Endothelial cell of umbilical vein (primary cell): ENCODE measurements at regions not wholly inside any gene's neighbourhood (a gene's known extent, or its start where the extent isn't known, plus 50 kb on each side); places are given as distances from the start of the nearest gene placed in this dataset.

Source experiments
- BruUV-seq: library from RNA; stranded (reverse); fragments of 400-500 nt; replicated peaks from 2 replicates; lab custom pipeline; 2021; lab: Mats Ljungman, UMichigan
- CTCF ChIA-PET: fragments of 300-600, 350-600 bp; sonication (Branson Sonifier 250); formaldehyde crosslinking; loops from one replicate; lab custom pipeline; 2021; ENCODE audit warnings: antibody characterized with exemption, inconsistent platforms; lab: Charles Lee
- POLR2A ChIA-PET: fragments of 300-600, 350-600 bp; sonication (Branson Sonifier 250); formaldehyde crosslinking; loops from one replicate; lab custom pipeline; 2021; ENCODE audit warnings: antibody characterized with exemption, inconsistent platforms; lab: Charles Lee
- DNase-seq: peaks from one replicate; pipeline ENCODE4 v3.0.0-alpha.2; 2011; ENCODE audit warnings: low read depth, low spot score
- FAIRE-seq: peaks from 2 replicates; lab custom pipeline; 2011; peaks lifted over from hg19 to GRCh38; lab: Jason Lieb, UNC
- H2AFZ ChIP-seq: 2 replicates; pipeline ENCODE4 v1.6.0; 2012; ENCODE audit warnings: low read depth, low read length, control low read depth, inconsistent platforms
- H3K27ac ChIP-seq: 2 replicates; pipeline ENCODE4 v1.5.1; 2011; ENCODE audit warnings: low read depth, mild to moderate bottlenecking, control low read depth, low read length, moderate library complexity; ENCODE audit not compliant: insufficient read depth
- H3K27me3 ChIP-seq, 2 experiments: 2 replicates each; pipeline versions ENCODE4 v1.6.0 to v1.6.1; 2011; ENCODE audit warnings: low read length in 2 of 2, mixed read lengths in 1 of 2; ENCODE audit not compliant: control insufficient read depth in 2 of 2, insufficient read depth in 2 of 2
- H3K36me3 ChIP-seq, 2 experiments: 2 replicates in 1 of 2; 3 replicates in 1 of 2; pipeline ENCODE4 v1.5.1; 2011; ENCODE audit warnings: low read length in 2 of 2, mild to moderate bottlenecking in 1 of 2, moderate library complexity in 1 of 2; ENCODE audit not compliant: control insufficient read depth in 2 of 2, insufficient read depth in 2 of 2; ENCODE audit errors: extremely low read depth in 1 of 2
- H3K4me1 ChIP-seq: 3 replicates; pipeline ENCODE4 v1.5.1; 2011; ENCODE audit warnings: mild to moderate bottlenecking, low read length; ENCODE audit not compliant: control insufficient read depth, insufficient read depth; ENCODE audit errors: extremely low read depth
- H3K4me2 ChIP-seq: 2 replicates; pipeline ENCODE4 v1.6.1; 2011; ENCODE audit warnings: low read length, control low read depth, mixed read lengths; ENCODE audit not compliant: insufficient read depth
- H3K4me3 ChIP-seq, 3 experiments: fragments of 200-600 bp in 1 of 3; sonication (generic), shearing (Covaris generic) in 1 of 3; replicated peaks in 1 of 3; 2 replicates each; pipeline ENCODE4 v1.5.1; 2011 to 2016; ENCODE audit warnings: control low read depth in 3 of 3, low read length in 3 of 3, mild to moderate bottlenecking in 2 of 3, inconsistent platforms in 1 of 3, low read depth in 1 of 3, moderate library complexity in 1 of 3; ENCODE audit not compliant: insufficient read depth in 1 of 3
- H3K79me2 ChIP-seq: 2 replicates; pipeline ENCODE4 v1.6.0; 2012; ENCODE audit warnings: low read length, inconsistent platforms; ENCODE audit not compliant: control insufficient read depth, insufficient read depth
- H3K9ac ChIP-seq: replicated peaks from 2 replicates; pipeline ENCODE3; 2011; ENCODE audit warnings: low read length, control low read depth; ENCODE audit not compliant: insufficient read depth; ENCODE audit errors: extremely low read depth
- H3K9me1 ChIP-seq: replicated peaks from 3 replicates; pipeline ENCODE4 v1.6.0; 2011; ENCODE audit warnings: mild to moderate bottlenecking, low read length; ENCODE audit not compliant: control insufficient read depth, insufficient read depth; ENCODE audit errors: extremely low read depth
- H3K9me3 ChIP-seq: replicated peaks from 2 replicates; pipeline ENCODE4 v1.5.1; 2012; ENCODE audit warnings: low read length, inconsistent platforms; ENCODE audit not compliant: control insufficient read depth, insufficient read depth
- H4K20me1 ChIP-seq: replicated peaks from 2 replicates; pipeline ENCODE3; 2011; ENCODE audit warnings: mild to moderate bottlenecking, low read length; ENCODE audit not compliant: control insufficient read depth, insufficient read depth; ENCODE audit errors: extremely low read depth
- CTCF ChIP-seq, 2 donors: IDR thresholded peaks; 1 replicate in 1 of 2; 2 replicates in 1 of 2; pipeline ENCODE4 v1.5.1; 2011; ENCODE audit warnings: low read length in 2 of 2, mild to moderate bottlenecking in 2 of 2, moderate library complexity in 2 of 2, control low read depth in 1 of 2, inconsistent platforms in 1 of 2, low read depth in 1 of 2; ENCODE audit not compliant: insufficient read depth in 1 of 2; ENCODE audit errors: extremely low read depth in 1 of 2
- EZH2 ChIP-seq: IDR thresholded peaks from 2 replicates; pipeline ENCODE4 v1.6.1; 2012; ENCODE audit warnings: borderline replicate concordance, low read depth, mild to moderate bottlenecking, moderate library complexity, low read length, inconsistent platforms; ENCODE audit not compliant: severe bottlenecking
- FOS ChIP-seq: IDR thresholded peaks from 2 replicates; pipeline ENCODE4 v1.6.1; 2011; ENCODE audit warnings: mild to moderate bottlenecking, low read length, moderate library complexity, borderline replicate concordance; ENCODE audit not compliant: insufficient read depth
- GATA2 ChIP-seq: IDR thresholded peaks from 2 replicates; pipeline ENCODE4 v1.7.0; 2011; ENCODE audit warnings: low read depth, mild to moderate bottlenecking, moderate library complexity, mixed read lengths, low read length; ENCODE audit not compliant: insufficient read length, insufficient read depth
- JUN ChIP-seq: IDR thresholded peaks from 2 replicates; pipeline ENCODE4 v1.6.1; 2011; ENCODE audit warnings: borderline replicate concordance, low read depth; ENCODE audit not compliant: insufficient read length, insufficient read depth
- MAX ChIP-seq: IDR thresholded peaks from 2 replicates; pipeline ENCODE4 v1.6.1; 2011; ENCODE audit not compliant: insufficient read depth, insufficient read length
- MYC ChIP-seq: IDR thresholded peaks from one replicate; pipeline ENCODE4 v1.6.1; 2011; ENCODE audit warnings: mild to moderate bottlenecking, low read depth, low read length
- POLR2A ChIP-seq: IDR thresholded peaks from 2 replicates; pipeline ENCODE4 v1.6.1; 2012; ENCODE audit warnings: low read depth, mild to moderate bottlenecking, control low read depth, low read length
- POLR2AphosphoS5 ChIP-seq: IDR thresholded peaks from 2 replicates; pipeline ENCODE4 v1.6.1; 2012; ENCODE audit warnings: low read depth, mild to moderate bottlenecking, control low read depth, low read length, moderate library complexity; ENCODE audit not compliant: insufficient read depth
- dilution Hi-C: fragments of 300-500 bp; cut with MboI; formaldehyde crosslinking; loops from one replicate; pipeline ENCODE4 v1.15.0; 2019; ENCODE audit warnings: low sequenced_read_pairs; ENCODE audit not compliant: extremely low pct_ligation_motif_present
- intact Hi-C: fragments of 100-400 bp; cut with micrococcal nuclease; formaldehyde crosslinking; loops from one replicate; pipeline ENCODE4 v1.10.0; 2022

- no peaks in the 10 kb centered on the region for H3K9me3 ChIP-seq
- ChIA-PET POLR2A (interaction anchor here (1.5 kb wide), 1 partner anchor 25 kb away, joined by 6 read pairs; no protein-coding TSS in a partner anchor), CTCF (interaction anchor here (1.0 to 2.1 kb wide), 9 partner anchors 32 to 406 kb away, joined by 3 to 17 read pairs (median 4); no protein-coding TSS in a partner anchor)
- no peaks in the 10 kb centered on the region for H3K9me1 ChIP-seq
- no peak for TF ChIP-seq JUN
- TF ChIP-seq MYC, result no peak
- TF ChIP-seq POLR2AphosphoS5, result no peak
- no peak for TF ChIP-seq MAX
- TF ChIP-seq GATA2, result no peak
- no peak for TF ChIP-seq FOS
- no peak for TF ChIP-seq POLR2A
- TF ChIP-seq CTCF (IDR thresholded peaks at IDR 0.05; ENCODE audit: extremely low read depth in 1 of 2, insufficient read depth in 1 of 2, low read depth in 1 of 2, low read length in 2 of 2), result no peak
- TF ChIP-seq EZH2, result no peak
- H3K9ac ChIP-seq, result no peak overlapping the region
- FAIRE-seq (peak; percentile 44), DNase-seq (no peak)
- peak overlapping the region; percentile 30 for H2AFZ ChIP-seq
- no peaks in the 10 kb centered on the region for H3K27me3 ChIP-seq
- no peaks in the 10 kb centered on the region for H3K36me3 ChIP-seq
- peaks cover 17% of the 10 kb centered on the region for H3K4me1 ChIP-seq
- no peaks in the 10 kb centered on the region for H4K20me1 ChIP-seq
- peak overlapping the region; percentile 93 for H3K27ac ChIP-seq
- no peaks in the 10 kb centered on the region for H3K79me2 ChIP-seq
- H3K4me3 ChIP-seq, result no peak overlapping the region
- no peak overlapping the region for H3K4me2 ChIP-seq
- dilution Hi-C loops (no loop called here), intact Hi-C loops (no loop called here)
- no TSS peak for BruUV-seq
These were observed 235.3 kb downstream of the TOMM20 start for GRCh38 chr1:234893359-234893724.
